Renal cortex interstitium (tissue), 11 donors: ENCODE measurements at regions not wholly inside any gene's neighbourhood (a gene's known extent, or its start where the extent isn't known, plus 50 kb on each side); places are given as distances from the start of the nearest gene placed in this dataset.
"Not testable (repeated sequence)": the region's sequence is repeated elsewhere in the genome, so short reads cannot be mapped to it uniquely, and the experiment has no call there.

Experiments used
- DNase-seq, 11 donors: peaks; one replicate each; pipeline ENCODE4 v3.0.0-alpha.2; 2013; ENCODE audit warnings: low read depth in 9 of 11, low spot score in 4 of 11; ENCODE audit errors: extremely low read depth in 1 of 11

DNA sequence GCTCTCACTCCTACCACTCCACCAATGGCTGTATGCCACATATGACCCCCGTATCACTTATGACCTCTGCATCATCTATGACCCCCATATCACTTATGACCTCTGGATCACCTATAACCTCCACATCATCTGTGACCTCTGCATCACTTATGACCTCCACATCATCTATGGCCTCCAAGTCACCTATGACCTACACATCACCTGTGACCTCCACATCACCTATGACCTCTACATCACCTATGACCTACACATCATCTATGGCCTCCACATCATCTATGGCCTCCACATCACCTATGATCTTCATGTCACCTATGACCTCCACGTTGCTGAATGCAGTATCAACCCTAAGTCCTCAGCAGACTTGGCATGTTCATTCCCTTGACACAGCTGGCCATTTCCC, 271.2 kb downstream of the MATN1 start:
- no peak for DNase-seq

DNA sequence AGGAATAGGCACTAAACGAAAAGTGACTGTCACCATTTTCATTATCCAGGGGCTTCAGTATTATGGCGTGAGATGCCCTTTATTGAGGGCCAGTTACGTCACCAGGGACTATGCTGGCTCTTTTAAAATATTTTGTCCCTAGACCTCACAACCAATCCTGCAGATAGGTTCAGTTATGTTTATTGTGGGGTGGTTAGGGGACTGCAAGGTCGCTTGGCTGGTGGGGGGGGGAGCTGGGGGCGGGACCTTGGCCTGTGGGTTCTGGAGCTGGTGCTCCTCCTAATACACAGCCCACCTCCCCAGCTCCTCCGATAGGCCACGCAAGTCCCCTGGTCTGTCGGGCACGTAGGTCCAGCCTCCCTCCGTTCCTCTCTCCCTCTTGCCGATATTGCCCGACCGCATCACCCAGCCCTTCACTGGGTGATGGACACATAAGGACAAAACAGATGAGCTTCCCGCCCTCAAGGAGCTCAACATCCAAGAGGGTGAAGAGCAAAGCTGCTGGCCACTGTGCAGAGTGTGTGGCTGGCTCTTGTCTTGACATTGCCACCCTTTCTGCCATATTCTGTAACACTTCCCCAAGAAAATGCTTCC, 271.8 kb downstream of the MATN1 start:
- no peak for DNase-seq

DNA sequence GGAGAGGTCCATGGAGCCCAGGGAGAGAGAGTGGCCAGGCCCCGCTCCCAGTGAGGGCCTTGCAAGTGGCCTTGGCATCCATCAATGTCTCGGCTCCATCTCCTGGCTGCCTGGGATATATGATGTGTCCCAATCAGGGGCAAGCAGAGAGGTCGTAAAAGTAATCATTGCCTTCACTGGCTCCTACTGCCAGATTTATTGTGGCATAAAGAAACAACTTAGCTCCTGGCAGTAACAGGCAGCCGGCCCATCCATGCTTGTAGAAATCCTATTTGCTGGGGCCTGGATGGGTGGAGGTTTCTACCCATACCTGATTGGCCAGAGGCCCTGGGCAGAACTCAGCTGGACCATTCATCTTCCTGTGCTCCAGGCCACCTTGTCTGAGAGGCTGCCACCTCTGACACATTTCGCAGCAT, 272.6 kb downstream of the MATN1 start:
- DNase-seq: no peak

DNA sequence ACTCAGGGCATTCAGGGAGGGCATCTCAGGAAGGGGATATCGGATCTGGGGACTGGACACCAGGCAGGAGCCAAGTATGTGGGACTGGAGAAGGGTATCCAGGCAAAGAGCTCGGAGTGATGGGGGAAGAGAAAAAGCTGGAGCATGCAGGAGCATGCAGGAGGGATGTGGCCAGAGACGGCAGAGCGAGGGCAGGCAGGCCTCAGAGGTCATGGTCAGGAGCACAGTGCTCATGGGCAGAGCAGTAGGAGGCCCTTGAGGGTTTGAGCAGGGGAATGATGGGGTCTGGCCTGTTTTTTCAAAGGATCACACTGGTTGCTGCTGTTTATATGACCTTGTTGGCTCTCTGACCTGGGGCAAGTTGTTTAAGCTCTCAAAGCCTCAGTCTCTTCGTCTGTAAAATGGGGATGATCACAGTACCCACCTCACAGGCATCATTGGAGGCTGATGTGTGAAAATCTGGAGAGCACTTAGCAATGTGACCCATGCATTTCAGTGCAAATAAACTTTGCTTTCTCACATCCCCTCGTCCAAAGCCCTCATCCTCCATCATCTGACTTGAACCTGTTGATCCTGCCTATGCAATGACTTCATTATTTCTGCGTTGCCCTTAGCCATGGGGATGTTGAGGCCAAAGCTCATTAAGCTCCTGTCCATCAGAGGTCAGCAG, 273.1 kb downstream of the MATN1 start:
- no peak for DNase-seq

DNA sequence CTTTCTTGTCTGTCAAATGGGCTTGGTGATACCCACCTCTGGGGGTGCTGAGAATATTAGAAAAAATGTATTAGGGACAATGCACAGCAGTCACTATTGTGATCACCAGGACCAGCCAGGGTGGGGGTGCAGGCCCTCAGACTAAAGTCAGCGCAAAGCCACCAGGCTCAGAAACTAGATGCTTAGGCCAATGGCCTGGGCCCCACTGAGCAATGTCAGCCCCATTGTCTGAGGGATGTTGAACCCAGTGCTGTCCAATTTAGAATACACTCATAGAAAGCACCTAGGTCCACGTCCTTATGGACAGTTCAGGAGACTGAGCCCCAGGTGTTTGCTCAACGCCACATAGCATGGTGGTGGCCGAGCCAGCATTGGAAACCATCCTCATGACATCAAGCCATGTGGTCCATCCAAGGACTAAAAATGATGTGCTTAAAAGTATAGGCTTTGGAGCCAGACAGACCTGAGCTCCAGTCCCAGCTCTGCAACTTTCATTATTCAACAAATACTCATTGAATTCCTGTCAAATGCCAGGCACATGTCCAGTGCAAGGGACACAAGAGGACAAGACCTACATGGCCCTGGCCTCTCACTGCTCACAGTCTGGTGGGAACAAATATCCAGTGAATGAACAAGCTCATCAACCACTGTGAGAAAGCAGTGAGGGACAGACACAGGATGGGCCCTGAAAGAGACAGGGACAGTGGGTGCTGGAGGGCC, 273.8 kb downstream of the MATN1 start:
- no peak for DNase-seq

DNA sequence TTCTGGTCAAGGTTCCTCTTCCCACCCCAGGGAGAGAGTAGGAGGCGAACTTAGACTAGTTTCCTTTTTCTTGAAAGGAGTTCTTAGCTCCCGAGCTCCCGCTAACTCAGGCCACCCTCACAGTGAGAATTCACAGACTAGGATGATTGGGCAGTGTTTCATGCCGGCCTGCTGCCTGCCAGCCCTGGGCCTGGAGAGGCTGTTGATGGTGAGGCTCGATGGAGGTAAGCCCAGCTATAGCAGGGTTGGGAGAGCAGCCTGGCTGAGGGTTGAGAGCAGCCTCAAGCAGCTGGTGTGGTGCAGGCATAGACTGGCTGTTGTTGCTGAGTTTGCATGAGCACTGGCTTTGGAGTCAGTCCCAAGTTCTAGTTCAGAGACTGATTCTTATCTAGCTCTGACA, 274.4 kb downstream of the MATN1 start:
- DNase-seq: no peak

DNA sequence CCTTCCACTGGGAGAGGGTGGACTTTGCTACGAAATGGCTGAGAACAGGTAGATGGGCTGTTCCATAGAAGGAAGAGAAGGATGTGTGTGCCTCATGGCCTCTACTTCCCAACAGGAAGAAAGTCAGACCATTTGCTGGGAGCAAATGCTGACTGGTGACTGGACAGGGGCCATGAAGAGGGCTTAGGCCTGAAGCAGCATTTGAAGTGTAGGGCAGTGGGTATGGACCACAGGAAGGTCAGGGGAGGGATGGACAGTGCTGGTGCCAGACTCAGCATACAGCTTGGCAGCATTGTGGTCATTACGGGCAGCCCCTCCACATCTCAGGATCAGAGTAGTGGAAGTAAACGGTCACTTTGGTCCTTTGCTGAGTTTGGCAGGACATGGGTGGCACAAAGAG, 275.7 kb downstream of the MATN1 start:
- DNase-seq: no peak

DNA sequence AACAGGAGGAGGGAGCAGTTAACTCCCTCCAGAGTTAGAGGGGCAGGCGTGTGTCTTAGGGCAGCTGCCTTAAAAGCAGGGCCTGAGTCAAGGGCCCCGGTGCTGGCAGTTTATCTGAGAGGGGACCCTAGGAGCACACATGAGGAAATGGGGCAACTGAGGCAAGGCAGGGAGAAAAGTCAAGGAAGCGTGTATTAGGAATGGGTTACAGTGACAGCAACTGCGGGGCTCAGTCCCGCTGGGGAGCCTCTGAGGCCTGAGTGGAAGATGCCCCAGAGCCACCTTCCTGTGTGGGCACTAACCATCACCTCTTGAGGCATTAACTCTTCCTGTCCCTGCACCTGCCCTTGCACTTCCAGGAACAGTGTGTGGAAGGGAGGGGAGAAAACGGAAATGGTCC, 276.3 kb downstream of the MATN1 start:
- DNase-seq: no peak

DNA sequence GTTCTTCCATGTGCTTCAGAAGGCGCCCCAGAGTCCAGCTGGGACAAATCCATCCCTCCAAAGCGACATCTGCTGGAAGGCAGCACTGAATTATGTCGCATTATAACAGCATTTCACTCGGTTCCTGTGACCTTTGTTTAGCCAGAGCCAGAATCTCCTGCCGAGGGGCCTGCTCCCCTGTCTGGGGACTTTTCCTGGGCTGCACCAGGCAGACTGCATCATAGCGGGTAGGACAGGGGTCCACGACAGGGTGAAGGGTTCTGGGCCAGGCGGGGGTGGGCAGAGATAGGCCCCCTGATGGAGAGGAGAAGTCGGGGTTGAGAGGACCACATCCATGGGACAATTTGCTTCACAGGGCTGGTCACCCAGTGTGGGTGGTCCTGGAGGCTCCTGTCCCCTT, 276.9 kb downstream of the MATN1 start:
- DNase-seq: no peak

DNA sequence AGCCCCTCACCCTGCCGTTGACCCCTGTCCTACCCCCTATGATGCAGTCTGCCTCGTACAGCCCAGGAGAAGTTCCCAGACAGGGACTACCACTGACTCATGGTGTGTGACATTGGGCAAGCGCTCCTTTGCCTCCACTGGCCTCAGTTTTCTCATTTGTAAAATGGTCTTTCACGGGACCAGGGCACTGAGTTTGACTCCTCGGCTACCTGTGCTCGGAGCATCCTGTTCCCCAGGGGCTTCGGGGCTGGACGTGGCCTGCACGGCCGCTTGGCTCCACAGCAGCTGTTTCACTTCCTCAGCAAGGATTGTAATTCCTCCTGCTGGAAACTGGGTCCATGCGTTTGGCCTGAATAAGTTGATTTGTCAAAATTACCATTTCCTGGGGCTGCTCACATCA, 277.3 kb downstream of the MATN1 start:
- DNase-seq: no peak

DNA sequence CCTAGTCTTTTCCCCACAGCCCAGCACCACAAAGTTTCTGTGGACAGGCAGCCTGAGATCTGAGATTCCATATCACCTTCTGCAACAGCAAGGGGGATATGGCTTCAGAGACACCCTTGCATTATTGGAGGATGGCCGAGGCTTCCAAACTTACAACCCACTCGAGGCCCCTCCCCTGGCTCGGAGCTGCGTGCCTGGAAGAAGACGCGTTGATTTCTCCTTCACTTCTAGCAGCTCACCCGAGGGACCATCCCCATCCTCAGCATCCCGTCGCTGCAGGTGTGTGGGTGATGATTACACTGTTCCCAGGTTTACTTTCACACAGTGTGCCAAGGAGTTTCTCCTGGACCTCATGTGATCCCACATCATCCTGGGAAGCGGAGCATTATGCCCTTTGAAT, 277.9 kb downstream of the MATN1 start:
- DNase-seq: no peak

DNA sequence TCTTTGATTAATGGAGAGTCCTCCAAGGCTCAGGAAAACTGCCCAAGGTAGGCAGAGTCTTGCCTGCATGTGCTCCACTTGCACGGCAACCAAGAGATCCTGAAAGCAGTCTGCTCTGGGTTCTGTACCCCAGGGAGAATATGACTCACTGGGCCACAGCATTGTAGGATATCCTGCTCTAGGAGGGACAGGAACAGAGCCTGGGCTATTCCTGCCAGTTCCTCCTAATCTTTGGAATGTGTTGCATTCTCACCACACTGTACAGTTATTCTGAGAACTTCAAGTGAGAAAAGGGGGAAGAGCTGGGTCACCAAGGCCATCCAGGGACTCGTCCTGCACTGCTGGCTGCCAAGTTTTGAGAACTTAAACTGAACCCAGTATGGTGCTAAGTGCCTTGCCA, 278.5 kb downstream of the MATN1 start:
- no peak for DNase-seq

DNA sequence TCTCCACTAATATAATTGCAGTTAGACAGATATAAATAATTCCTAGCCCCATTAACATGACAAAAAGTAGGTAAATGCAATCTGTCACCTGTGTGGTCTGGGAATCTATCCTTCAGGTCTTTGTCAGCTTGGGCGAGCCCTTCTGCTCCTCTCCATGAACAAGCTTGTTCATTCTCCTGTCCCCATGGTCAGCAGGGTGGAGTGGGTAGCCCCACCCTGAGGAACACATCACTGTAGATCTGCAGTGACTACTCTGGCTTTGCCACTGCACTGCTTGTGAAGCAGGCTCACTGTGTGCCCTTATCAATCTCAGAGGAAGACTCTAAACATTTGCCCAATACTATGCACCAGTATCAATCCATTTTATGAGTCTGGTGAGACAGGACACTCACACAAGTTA, 279.0 kb downstream of the MATN1 start:
- no peak for DNase-seq

DNA sequence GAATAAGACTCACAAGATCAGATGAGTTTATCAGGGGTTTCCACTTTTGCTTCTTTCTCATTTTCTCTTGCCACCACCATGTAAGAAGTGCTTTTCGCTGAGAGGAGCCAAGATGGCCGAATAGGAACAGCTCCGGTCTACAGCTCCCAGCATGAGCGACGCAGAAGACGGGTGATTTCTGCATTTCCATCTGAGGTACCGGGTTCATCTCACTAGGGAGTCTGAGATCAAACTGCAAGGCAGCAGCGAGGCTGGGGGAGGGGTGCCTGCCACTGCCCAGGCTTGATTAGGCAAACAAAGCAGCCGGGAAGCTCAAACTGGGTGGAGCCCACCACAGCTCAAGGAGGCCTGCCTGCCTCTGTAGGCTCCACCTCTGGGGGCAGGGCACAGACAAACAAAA, 285.1 kb downstream of the MATN1 start:
- not testable (repeated sequence) for DNase-seq

DNA sequence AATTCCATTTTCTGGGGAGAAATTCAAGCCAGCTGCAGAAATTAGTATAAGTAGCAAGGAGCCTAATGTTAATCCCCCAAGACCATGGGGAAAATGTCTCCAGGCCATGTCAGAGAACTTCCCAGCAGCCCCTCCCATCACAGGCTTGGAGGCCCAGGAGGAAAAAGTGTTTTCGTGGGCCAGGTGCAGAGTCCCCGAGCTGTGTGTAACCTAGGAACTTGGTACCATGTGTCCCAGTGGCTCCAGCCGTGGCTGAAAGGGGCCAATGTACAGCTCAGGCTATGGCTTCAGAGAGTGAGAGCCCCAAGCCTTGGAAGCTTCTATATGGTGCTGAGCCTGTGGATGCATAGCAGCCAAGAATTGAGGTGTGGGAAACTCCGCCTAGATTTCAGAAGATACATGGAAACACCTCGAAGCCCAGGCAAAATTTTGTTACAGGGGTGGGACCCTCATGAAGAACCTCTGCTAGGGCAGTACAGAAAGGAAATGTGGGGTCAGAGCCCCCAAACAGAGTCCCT, 286.3 kb downstream of the MATN1 start:
- no peak for DNase-seq

DNA sequence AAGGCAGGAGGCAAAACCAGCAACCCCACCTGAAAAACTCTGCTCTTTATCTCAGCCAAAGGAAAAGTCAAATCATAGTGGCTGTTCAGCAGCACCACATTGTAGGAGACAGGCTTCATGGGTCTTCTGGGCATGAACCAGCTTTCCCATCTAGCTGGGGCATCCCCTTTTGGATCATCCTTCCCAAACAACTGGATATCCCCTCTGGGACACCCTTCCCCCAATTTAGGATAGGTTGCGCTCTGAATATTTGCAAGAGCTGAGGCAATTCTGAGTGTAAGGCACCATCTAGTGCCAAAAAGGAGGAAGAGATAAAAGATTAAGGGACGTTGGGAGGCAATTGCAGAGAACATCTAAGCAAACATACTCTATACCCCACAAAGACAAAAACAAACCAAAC, 295.8 kb downstream of the MATN1 start:
- no peak for DNase-seq

DNA sequence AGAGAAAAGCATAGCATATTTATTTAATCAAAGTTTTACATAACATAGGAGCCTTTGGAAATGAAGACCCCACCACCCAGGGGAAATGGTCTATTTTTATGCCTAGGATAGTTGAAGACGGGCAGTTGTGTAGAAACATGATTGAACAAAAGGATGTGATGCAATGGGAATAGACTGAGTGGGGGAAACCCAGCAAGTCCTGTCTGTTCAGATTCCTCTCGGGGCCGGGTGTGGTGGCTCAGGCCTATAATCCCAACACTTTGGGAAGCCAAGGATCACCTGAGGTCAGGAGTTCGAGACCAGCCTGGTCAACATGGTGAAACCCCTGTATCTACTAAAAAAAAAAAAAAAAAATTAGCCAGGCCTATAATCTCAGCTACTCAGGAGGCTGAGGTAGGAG, 298.3 kb downstream of the MATN1 start:
- DNase-seq: no peak

DNA sequence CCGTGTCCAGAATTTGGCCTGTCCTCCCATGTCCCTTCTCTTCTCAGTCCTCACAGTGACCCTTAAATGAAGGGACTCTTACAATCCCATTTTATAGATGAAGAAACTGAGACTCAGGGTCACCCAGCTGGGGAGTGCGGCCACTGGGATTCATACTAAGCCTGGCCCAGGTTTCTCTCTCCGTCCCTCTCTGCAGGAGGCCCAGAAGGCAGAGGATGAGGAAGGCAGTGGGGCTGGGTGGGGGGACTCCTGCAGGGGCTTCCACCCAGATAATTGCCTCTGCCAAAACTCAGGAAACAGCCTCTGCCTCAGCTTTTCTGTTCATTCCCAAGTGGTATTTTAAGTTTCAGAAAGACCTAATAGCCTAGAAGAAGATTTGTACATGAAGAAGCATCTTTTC, 299.8 kb downstream of the MATN1 start:
- no peak for DNase-seq

DNA sequence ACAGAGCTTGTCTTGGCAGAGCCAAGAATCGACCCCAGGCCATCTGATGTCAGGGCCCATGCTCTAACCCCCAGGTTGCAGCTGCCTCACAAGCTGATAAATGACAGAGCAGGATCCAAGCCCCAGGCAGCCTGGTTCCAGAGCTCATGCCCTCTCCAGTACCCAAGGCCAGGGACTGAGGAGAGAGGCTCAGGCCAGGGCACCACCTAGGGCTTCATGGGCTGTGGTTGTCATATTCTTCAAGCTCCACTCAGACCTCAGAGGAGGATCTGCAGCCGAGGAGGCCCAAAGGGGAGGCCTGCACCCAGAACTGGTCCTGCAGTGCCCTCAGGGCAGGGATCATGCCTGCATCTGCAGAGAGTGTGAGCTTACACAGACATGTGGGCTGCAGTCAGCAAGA, 301.1 kb downstream of the MATN1 start:
- DNase-seq: no peak

DNA sequence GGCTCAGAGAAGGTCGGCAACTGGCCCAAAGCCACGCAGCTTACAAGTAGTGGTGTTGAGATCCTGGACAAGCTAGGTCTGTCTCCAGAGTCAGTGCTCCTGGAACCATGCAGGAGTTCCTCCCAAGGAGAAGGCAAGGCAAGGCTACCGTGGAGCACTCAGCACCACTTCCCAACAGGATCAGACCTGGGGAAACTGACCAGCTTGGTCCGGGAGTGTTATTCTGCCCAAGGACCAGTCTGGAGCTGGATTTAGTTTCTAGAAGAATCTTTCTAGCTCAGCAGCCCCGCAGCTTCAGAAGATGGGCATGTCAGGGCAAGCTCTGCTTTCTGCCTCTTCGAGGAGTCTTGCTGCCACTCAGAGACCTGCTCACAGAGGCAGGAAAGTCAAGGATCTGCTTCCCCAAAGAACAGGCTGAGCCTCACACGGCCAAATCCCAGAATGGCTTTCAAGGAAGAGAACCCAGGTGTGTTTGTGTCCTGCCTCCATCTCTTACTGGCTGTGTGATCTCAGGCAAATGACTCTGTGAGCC, 302.8 kb downstream of the MATN1 start:
- DNase-seq: no peak
